ENCODE measurements at regions not wholly inside any gene's neighbourhood (a gene's known extent, or its start where the extent isn't known, plus 50 kb on each side); places are given as distances from the start of the nearest gene placed in this dataset.
"Not testable (repeated sequence)": the region's sequence is repeated elsewhere in the genome, so short reads cannot be mapped to it uniquely, and the experiment has no call there.

- H3K4me1 ChIP-seq (ENCODE audit: control insufficient read depth, insufficient read depth, low read length); H3K4me3 ChIP-seq (ENCODE audit: low read length in 2 of 2); H3K36me3 ChIP-seq (ENCODE audit: control insufficient read depth in 2 of 2, insufficient read depth in 2 of 2, low read length in 2 of 2); H3K9ac ChIP-seq (ENCODE audit: low read length in 2 of 2); H3K27ac ChIP-seq (ENCODE audit: low read length); H3K9me3 ChIP-seq (ENCODE audit: control insufficient read depth in 2 of 2, low read length in 2 of 2); H3K27me3 ChIP-seq (ENCODE audit: control insufficient read depth in 1 of 2, insufficient read depth in 2 of 2, low read length in 2 of 2): not testable (repeated sequence)
Measured at GRCh38 chr2:91525587-91525986, 2834.1 kb downstream of the RPIA start.

GRCh38 chr2:91526083-91526482 is 2834.6 kb downstream of the RPIA start:
- not testable (repeated sequence) for H3K27me3 ChIP-seq (ENCODE audit: control insufficient read depth in 1 of 2, insufficient read depth in 2 of 2, low read length in 2 of 2); H3K36me3 ChIP-seq (ENCODE audit: control insufficient read depth in 2 of 2, insufficient read depth in 2 of 2, low read length in 2 of 2); H3K9me3 ChIP-seq (ENCODE audit: control insufficient read depth in 2 of 2, low read length in 2 of 2); H3K27ac ChIP-seq (ENCODE audit: low read length); H3K4me1 ChIP-seq (ENCODE audit: control insufficient read depth, insufficient read depth, low read length); H3K4me3 ChIP-seq (ENCODE audit: low read length in 2 of 2); H3K9ac ChIP-seq (ENCODE audit: low read length in 2 of 2)

- H3K9me3 ChIP-seq (ENCODE audit: control insufficient read depth in 2 of 2, low read length in 2 of 2); H3K27ac ChIP-seq (ENCODE audit: low read length); H3K4me3 ChIP-seq (ENCODE audit: low read length in 2 of 2); H3K4me1 ChIP-seq (ENCODE audit: control insufficient read depth, insufficient read depth, low read length); H3K9ac ChIP-seq (ENCODE audit: low read length in 2 of 2); H3K36me3 ChIP-seq (ENCODE audit: control insufficient read depth in 2 of 2, insufficient read depth in 2 of 2, low read length in 2 of 2); H3K27me3 ChIP-seq (ENCODE audit: control insufficient read depth in 1 of 2, insufficient read depth in 2 of 2, low read length in 2 of 2): not testable (repeated sequence)
Measured at GRCh38 chr2:91527056-91527455, 2835.6 kb downstream of the RPIA start.

- not testable (repeated sequence) for H3K4me3 ChIP-seq (ENCODE audit: low read length in 2 of 2); H3K9ac ChIP-seq (ENCODE audit: low read length in 2 of 2); H3K9me3 ChIP-seq (ENCODE audit: control insufficient read depth in 2 of 2, low read length in 2 of 2); H3K27me3 ChIP-seq (ENCODE audit: control insufficient read depth in 1 of 2, insufficient read depth in 2 of 2, low read length in 2 of 2); H3K27ac ChIP-seq (ENCODE audit: low read length); H3K36me3 ChIP-seq (ENCODE audit: control insufficient read depth in 2 of 2, insufficient read depth in 2 of 2, low read length in 2 of 2); H3K4me1 ChIP-seq (ENCODE audit: control insufficient read depth, insufficient read depth, low read length)
Measured at GRCh38 chr2:91527491-91528031, 2836.1 kb downstream of the RPIA start.

GRCh38 chr2:91528361-91528760 is 2836.9 kb downstream of the RPIA start:
- not testable (repeated sequence) for H3K9ac ChIP-seq (ENCODE audit: low read length in 2 of 2); H3K9me3 ChIP-seq (ENCODE audit: control insufficient read depth in 2 of 2, low read length in 2 of 2); H3K4me1 ChIP-seq (ENCODE audit: control insufficient read depth, insufficient read depth, low read length); H3K36me3 ChIP-seq (ENCODE audit: control insufficient read depth in 2 of 2, insufficient read depth in 2 of 2, low read length in 2 of 2); H3K27ac ChIP-seq (ENCODE audit: low read length); H3K4me3 ChIP-seq (ENCODE audit: low read length in 2 of 2); H3K27me3 ChIP-seq (ENCODE audit: control insufficient read depth in 1 of 2, insufficient read depth in 2 of 2, low read length in 2 of 2)

GRCh38 chr2:91536109-91536508 is 2844.6 kb downstream of the RPIA start:
- not testable (repeated sequence) for H3K4me1 ChIP-seq (ENCODE audit: control insufficient read depth, insufficient read depth, low read length); H3K4me3 ChIP-seq (ENCODE audit: low read length in 2 of 2); H3K9ac ChIP-seq (ENCODE audit: low read length in 2 of 2); H3K27ac ChIP-seq (ENCODE audit: low read length); H3K27me3 ChIP-seq (ENCODE audit: control insufficient read depth in 1 of 2, insufficient read depth in 2 of 2, low read length in 2 of 2); H3K36me3 ChIP-seq (ENCODE audit: control insufficient read depth in 2 of 2, insufficient read depth in 2 of 2, low read length in 2 of 2); H3K9me3 ChIP-seq (ENCODE audit: control insufficient read depth in 2 of 2, low read length in 2 of 2)

- not testable (repeated sequence) for H3K4me1 ChIP-seq (ENCODE audit: control insufficient read depth, insufficient read depth, low read length); H3K4me3 ChIP-seq (ENCODE audit: low read length in 2 of 2); H3K9me3 ChIP-seq (ENCODE audit: control insufficient read depth in 2 of 2, low read length in 2 of 2); H3K9ac ChIP-seq (ENCODE audit: low read length in 2 of 2); H3K27ac ChIP-seq (ENCODE audit: low read length); H3K36me3 ChIP-seq (ENCODE audit: control insufficient read depth in 2 of 2, insufficient read depth in 2 of 2, low read length in 2 of 2); H3K27me3 ChIP-seq (ENCODE audit: control insufficient read depth in 1 of 2, insufficient read depth in 2 of 2, low read length in 2 of 2)
Measured at GRCh38 chr2:91536549-91537263, 2845.2 kb downstream of the RPIA start.

GRCh38 chr2:91549316-91549715 is 2857.8 kb downstream of the RPIA start:
- not testable (repeated sequence) for H3K9me3 ChIP-seq (ENCODE audit: control insufficient read depth in 2 of 2, low read length in 2 of 2); H3K4me1 ChIP-seq (ENCODE audit: control insufficient read depth, insufficient read depth, low read length); H3K9ac ChIP-seq (ENCODE audit: low read length in 2 of 2); H3K4me3 ChIP-seq (ENCODE audit: low read length in 2 of 2); H3K27ac ChIP-seq (ENCODE audit: low read length); H3K27me3 ChIP-seq (ENCODE audit: control insufficient read depth in 1 of 2, insufficient read depth in 2 of 2, low read length in 2 of 2); H3K36me3 ChIP-seq (ENCODE audit: control insufficient read depth in 2 of 2, insufficient read depth in 2 of 2, low read length in 2 of 2)

- H3K27me3 ChIP-seq (ENCODE audit: control insufficient read depth in 1 of 2, insufficient read depth in 2 of 2, low read length in 2 of 2); H3K4me1 ChIP-seq (ENCODE audit: control insufficient read depth, insufficient read depth, low read length); H3K36me3 ChIP-seq (ENCODE audit: control insufficient read depth in 2 of 2, insufficient read depth in 2 of 2, low read length in 2 of 2); H3K9me3 ChIP-seq (ENCODE audit: control insufficient read depth in 2 of 2, low read length in 2 of 2); H3K9ac ChIP-seq (ENCODE audit: low read length in 2 of 2); H3K4me3 ChIP-seq (ENCODE audit: low read length in 2 of 2); H3K27ac ChIP-seq (ENCODE audit: low read length): not testable (repeated sequence)
Measured at GRCh38 chr2:91558234-91558633, 2866.8 kb downstream of the RPIA start.

- H3K4me3 ChIP-seq (ENCODE audit: low read length in 2 of 2); H3K9ac ChIP-seq (ENCODE audit: low read length in 2 of 2); H3K27ac ChIP-seq (ENCODE audit: low read length); H3K27me3 ChIP-seq (ENCODE audit: control insufficient read depth in 1 of 2, insufficient read depth in 2 of 2, low read length in 2 of 2); H3K36me3 ChIP-seq (ENCODE audit: control insufficient read depth in 2 of 2, insufficient read depth in 2 of 2, low read length in 2 of 2); H3K9me3 ChIP-seq (ENCODE audit: control insufficient read depth in 2 of 2, low read length in 2 of 2); H3K4me1 ChIP-seq (ENCODE audit: control insufficient read depth, insufficient read depth, low read length): not testable (repeated sequence)
Measured at GRCh38 chr2:91559269-91559668, 2867.8 kb downstream of the RPIA start.

- not testable (repeated sequence) for H3K27me3 ChIP-seq (ENCODE audit: control insufficient read depth in 1 of 2, insufficient read depth in 2 of 2, low read length in 2 of 2); H3K27ac ChIP-seq (ENCODE audit: low read length); H3K9ac ChIP-seq (ENCODE audit: low read length in 2 of 2); H3K36me3 ChIP-seq (ENCODE audit: control insufficient read depth in 2 of 2, insufficient read depth in 2 of 2, low read length in 2 of 2); H3K4me3 ChIP-seq (ENCODE audit: low read length in 2 of 2); H3K9me3 ChIP-seq (ENCODE audit: control insufficient read depth in 2 of 2, low read length in 2 of 2); H3K4me1 ChIP-seq (ENCODE audit: control insufficient read depth, insufficient read depth, low read length)
Measured at GRCh38 chr2:91559886-91560614, 2868.6 kb downstream of the RPIA start.

Measured in stomach smooth muscle (tissue), 2 donors.